CD4-positive, alpha-beta T cell treated with Interleukin-17A for 1 hour (primary cell): ENCODE measurements at regions not wholly inside any gene's neighbourhood (a gene's known extent, or its start where the extent isn't known, plus 50 kb on each side); places are given as distances from the start of the nearest gene placed in this dataset.
"Not testable (repeated sequence)": the region's sequence is repeated elsewhere in the genome, so short reads cannot be mapped to it uniquely, and the experiment has no call there.

Experiments
- DNase-seq: peaks from one replicate; pipeline ENCODE4 v3.0.0-alpha.2; 2020

DNA sequence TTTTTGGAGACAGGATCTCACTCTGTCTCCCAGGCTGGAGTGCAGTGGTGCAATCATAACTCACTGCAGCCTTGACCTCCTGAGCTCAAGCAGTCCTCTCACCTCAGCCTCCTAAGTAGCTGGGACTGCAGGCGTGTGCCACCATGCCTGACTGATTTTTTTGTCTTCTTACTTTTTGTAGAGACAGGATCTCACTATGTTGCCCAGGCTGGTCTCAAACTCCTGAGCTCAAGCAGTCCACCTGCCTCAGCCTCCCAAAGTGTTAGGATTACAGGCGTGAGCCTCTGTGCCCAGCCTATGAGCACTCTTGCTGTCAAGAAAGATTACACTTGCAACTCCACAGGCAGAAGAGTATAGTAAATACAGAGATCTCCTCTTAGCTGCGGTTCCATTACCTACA is 151.5 kb upstream of the SLC35G4 start:
- not testable (repeated sequence) for DNase-seq

DNA sequence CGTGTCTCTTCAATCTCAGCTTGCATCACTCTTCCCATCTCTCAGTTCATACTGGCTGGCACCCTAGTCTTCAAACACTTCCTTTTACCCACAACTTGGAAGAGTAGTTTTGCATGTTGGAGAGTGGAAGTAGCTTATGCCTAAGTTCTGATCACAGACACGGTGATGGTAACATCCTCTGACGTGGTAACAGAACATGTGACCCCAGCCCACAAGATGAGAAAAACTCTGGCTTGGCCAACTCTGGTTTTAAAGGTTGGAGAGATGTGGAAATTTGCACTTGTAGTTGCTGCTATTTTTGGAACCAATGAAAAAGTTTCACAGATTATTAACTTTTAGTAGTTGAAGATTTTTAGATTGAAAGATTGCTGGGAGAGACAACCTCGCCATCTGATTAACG is 155.4 kb upstream of the SLC35G4 start:
- no peak for DNase-seq

DNA sequence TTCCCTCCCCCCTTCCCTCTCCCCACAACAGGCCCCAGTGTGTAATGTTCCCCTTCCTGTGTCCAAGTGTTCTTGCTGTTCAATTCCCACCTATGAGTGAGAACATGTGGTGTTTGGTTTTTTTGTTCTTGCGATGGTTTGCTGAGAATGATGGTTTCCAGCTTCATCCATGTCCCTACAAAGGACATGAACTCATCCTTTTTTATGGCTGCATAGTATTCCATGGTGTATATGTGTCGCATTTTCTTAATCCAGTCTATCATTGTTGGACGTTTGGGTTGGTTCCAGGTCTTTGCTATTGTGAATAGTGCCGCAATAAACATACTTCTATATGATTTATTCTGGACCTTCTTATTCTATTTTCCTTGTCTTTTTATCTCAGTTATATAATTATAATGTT is 165.2 kb upstream of the SLC35G4 start:
- not testable (repeated sequence) for DNase-seq

DNA sequence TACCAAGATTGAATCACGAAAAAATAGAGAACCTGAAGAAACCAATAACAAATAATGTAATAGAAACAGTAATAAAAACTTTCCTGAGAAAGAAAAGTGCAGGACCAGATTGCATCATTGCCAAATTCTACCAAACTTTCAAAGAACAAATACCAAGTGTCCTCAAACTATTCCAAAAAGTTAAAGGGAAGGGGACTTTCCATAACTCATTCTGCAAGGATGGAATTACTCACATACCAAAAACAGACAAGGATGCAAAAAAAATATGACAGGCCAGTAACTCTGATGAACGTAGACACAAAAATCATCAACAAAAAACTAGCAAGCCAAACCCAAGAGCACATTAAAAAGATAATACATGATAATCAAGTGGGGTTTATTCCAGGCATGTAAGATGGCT is 172.3 kb upstream of the SLC35G4 start:
- DNase-seq, result no peak

DNA sequence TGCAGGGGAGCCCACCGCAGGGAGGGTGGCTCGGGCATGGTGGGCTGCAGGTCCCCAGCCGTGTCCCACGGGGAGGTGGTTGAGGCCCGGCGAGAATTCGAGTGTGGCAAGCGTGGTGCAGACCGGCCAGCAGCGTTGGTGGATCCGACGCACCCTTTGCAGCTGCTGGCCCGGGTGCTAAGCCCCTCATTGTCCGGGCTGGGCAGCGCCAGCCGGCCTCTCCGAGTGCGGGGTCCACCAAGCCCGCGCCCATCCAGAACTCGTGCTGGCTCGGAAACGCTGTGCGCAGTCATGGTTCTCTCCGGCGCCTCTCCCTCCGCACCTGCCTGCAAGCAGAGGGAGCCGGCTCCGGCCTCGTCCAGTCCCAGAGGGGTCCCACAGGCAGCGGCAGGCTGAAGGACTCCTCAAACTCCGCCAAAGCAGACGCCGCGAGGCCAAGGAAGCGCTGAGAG is 177.0 kb upstream of the SLC35G4 start:
- DNase-seq, result no peak

DNA sequence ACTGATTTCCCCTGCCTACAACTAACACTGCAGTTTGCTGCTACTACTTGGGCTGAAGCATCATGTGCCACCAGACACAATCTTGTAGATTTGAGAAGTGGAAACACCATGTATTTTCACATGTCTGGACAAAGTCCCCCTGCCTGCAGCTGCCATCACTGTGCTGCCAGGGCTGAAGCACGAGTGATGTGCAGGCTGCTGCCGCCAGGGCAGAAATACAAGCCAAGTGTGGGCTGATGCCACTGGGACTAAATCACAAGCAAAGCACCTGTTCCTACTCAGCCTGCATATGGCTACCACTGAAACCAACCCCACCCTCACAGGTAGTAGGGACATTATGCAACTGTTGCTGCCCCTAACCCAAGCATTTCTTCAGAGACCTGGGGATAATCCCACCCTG is 179.5 kb upstream of the SLC35G4 start:
- DNase-seq, result no peak

DNA sequence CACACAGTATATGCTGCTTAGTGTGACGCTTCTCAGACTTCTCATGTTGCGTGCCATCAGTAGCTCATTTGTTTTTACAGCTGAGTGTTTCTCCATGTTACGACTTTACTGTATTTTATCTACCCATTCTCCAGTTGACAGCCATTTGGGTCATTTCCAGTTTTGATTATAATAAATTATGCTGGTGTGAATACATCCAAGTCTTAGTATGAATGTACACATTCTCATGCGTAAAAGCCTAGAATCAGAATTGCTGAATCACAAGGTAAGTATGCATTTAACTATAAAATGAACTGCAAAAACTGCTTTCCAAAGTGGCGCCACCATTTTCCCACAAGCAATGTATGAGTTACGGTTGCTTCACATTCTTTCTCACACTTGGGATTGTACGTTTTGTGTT is 184.2 kb upstream of the SLC35G4 start:
- no peak for DNase-seq

DNA sequence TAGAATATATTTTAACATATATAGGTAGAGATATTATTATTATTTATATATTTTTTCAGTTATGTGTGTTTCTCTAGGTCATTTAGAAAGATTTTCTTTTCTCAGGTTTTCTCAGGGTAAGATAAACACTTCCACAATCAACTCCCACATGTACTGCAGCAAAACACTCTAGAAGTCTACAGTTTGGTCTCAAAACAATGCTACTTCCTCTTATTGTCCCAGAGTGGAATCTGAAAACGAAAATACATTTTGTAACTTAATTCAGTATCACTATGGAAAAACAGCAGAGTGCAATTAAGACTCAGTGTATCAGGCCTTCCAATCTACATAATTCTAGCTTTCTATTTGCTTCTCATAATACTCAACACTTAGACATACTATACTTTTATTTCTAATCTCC is 190.1 kb upstream of the SLC35G4 start:
- DNase-seq, result no peak

DNA sequence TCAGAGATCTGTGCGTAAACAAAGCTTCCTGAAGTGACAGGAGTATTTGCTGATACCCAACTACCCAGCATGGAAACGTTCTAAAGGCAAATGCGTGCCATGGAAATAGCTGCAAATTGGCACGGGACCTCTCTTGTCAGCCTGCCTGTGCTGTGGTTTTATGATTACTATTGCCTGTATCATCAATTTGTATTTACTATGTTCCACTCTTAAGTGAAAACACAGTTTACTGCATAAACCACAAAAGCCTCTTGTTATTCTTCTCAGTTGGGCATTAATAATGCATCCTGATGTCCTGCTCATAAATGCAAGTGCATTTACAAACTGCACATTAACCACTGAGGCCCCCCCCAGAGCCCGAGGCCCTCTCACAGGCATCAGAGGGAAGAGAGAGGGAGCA is 196.6 kb upstream of the SLC35G4 start:
- DNase-seq, result no peak

DNA sequence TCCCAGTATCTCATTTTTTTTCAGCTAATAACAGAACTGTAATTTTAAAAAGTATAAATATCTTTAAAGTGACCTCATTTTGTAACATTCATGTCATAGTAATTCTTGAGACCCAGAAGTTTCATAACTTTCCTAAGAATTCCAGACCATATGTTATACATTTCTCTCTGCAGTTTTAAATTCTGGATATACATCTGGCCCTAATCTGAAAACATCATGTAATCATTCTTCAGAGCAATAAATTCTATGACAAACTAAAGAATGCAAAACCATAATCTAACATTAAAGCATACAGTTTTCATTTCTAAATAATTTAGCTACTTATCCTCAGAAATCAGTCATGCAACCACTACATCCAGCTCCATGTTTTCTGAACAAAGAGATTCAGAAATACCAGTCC is 198.3 kb upstream of the SLC35G4 start:
- DNase-seq, result no peak

DNA sequence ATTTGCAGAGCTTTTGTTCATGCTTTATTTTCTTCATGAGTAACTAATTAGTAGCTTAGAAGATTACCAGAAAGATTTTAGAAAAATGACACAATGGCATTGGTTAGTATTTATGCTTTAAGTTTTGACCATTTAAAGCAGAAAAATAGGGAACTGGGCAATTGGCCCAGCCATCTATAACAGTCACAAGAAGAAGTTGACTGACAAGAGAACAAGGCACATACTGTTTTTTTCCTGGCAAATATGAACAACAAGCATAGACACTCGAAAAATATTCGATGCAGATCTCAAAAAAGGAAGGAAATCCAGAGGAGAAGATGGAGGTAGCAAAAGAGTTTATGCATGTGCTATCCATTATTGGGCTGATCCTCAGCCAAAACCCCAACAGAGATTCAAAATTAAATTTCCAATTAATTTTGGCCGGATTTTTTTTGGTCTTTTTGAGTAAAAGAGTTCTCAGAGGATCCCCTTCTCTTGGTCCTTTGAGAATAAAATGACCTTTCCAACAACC is 200.8 kb upstream of the SLC35G4 start:
- no peak for DNase-seq

DNA sequence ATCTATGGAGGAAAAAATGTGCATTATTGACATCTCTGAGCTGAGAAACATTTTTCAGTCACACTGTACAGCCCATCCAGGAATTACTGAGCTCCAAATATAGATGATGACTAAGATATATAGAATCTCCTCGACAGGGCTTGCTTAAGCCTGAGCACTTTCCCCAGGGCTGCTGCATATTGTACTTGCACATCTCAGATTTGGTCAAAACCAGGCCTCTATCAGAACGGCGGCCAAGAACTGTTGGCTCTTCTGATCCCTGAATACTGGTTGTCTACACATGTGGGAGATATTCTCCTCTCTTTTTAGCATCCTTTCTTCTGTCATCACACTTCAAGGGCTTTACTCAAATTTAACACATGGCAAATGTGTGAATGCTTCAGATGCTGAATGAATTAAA is 201.5 kb upstream of the SLC35G4 start:
- DNase-seq, result no peak

DNA sequence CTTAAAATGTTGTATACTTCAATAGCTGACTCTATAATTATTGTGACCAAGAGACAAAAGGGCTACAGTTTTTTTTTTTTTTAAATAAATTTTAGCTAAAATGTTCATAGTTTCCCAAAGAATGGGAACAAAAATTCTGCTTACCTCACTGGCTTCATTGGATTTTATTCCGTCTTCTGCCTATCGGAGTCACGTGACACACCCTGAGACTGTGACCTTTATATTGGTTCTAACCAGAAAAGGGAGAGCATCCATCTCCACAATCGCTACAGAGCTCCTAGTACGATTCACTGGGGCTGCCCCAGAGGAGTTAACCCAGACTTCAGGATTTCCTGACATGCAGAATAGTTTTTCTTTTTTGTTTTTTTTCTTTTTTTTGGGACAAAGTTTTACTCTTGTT is 203.6 kb upstream of the SLC35G4 start:
- no peak for DNase-seq

DNA sequence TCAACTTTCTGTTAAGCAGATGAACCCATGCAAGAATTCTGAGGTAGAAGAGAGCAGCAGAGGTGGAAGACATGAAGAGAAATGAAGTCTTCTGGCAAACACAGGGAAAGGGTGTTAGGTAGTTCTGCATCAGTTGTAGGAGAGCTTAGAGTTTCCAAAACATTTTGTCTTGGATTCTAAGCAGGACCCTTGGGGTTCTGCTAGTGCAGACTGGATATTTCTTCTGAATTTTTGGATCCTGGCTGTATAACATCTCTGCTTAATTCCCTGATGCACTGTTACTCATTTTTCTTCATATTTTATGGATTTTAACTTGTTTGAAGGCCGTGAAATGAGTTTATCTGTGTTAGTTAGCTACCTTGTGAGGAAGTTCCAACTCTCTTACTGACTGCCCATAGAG is 208.7 kb upstream of the SLC35G4 start:
- no peak for DNase-seq

DNA sequence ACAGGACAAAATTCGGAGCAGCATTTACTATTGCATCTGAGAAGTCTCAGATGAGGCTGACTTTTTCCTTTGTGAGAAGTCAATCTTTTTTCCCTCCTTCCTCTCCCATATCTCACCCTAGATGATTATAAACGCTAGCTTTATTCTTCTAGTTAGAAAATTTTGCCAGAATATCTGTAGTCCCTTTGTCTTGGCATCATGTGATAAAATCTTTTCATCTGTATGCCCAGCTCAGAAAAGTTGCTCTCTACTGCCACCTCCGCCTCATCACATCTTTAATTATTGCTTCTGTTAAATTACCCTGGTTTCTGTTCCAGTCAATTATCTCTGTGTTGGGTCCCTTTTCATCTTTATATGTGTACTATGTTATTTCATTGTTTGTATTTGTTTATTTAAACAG is 210.8 kb upstream of the SLC35G4 start:
- no peak for DNase-seq

DNA sequence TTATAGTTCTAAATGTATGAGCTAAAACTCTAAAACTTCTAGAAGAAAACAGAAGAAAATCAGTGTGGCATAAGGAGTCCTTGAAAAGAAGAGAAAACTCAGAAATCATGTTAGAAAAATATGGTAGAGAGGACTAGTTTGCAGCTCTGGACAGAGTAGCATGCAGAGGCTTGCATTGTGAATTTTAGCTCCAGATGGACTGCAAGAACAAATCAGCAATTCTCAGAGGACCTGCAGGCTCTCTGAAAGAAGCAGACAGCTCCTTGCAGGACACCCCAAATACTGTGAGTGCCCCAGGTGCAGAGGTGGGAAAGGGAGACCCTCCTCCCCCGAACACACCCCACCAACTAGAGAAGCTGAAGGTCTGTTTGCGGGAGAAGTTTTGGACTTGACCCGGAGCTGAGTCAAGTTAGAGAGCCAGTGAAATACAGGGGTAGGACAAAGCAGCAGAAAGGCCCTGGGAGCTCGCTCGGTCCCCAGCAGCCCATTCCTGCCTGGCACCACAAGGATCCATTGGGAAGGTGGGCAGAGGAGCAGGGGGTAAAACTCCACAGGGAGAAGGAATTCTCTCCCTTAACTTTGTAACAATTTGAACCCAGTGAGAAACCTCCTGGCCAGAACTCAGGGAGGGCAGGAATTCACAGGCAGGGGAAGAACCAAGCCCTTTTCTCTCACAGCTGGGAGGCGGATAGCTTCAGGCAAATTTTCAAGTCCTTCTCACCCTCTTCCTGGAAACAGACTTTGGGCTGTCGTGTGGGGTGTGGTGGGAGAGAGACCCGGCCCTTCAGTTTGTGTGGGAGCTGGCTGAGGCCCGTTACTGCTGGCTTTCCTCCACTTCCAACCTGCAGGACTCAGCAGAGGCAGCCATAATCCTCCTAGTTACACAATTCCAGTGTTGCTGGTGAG is 216.2 kb upstream of the SLC35G4 start:
- DNase-seq, result no peak

DNA sequence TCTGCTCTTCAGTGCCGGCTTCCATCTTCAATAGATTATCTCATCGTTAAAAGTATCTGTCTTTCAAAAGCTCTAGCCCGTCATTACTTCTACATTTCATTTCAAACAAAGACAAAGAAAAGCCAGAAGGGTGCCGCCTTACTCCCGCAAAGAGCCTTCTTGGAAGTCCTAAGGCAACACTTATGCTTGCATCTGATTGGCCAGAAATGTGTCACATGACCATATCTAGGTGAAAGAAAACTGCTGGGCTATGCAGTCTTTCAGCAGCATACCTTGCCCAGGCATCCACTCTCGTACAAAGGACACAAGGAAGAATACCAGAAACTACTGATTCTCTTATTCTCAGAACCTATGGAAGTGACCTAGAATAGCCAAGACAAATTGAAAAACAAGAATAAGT is 217.1 kb upstream of the SLC35G4 start:
- no peak for DNase-seq

DNA sequence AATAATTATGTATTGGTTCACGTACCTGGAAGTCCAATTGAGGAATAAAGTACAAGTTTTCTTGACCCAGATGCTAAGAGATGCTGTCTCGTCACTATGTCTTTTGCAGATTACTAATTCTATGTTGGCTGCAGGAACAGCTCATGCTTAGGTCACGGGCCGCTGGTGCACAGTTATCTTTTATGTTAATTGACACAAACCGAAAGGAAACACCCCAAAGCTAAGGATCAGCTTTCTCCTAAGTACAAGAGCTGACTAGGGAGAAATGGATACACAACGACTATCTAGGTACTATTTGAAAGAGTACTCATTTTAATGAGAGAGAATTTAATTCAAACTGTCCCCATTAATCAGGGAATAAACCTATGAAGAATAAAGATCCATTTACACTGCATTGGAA is 217.7 kb upstream of the SLC35G4 start:
- no peak for DNase-seq

DNA sequence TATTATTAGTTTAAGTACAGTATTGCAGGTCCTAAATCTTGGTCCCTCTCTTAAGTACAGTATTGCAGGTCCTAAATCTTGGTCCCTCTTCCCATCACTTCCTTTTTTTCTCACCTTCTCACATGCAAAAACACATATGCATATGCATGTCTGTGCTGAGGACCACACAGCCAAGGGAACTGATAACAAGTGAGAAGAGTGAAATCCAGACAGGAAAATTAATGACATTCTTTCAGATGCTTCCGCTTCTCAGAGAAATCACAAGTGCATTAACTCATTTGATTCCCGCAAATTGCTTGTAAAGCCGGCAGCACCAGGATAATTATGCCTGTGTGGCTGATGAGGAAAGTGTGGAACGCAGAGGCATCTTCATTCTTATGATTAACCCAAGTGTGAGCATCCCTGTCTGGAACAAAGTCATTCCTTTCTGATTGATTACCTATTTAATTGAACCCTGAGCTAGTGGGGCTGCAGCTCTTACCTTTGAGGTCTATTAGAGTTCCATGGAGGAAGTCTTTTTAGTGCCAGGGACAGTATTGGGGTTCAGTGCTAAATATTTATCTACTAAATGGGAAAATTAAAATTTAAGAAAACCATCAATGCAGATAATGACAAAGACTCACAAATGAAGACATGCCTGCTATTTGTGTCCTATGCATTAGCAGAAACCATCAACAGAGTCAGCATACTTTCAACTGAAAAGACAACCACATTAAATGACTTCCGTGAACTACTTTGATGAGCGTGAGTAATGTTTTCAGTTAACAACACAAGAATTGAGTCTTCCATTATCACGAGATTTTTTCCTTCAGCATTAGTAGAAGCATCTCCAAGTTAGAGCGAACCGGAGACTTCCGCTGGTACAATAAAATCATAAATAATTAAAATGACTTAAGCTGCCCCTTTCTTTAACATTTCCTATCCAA is 220.4 kb upstream of the SLC35G4 start:
- DNase-seq, result no peak

DNA sequence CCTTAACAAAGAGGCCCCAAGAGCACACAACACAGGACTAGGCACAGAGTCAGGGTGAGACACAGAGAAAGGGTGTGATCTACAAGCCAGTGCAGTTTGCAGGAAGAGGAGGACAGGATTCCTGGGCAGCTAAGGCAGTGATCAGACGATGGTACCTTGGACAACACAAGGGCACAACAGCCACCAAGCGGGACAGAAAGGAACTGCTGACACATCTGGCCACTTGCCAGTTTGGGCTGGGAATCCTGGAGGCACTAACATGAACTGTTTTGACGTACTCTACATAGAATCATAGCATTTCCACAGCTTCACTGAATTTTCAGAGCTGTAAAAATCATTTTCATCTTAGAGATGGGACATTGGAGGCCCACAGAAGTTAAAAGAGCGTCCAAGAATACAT is 221.5 kb upstream of the SLC35G4 start:
- no peak for DNase-seq

DNA sequence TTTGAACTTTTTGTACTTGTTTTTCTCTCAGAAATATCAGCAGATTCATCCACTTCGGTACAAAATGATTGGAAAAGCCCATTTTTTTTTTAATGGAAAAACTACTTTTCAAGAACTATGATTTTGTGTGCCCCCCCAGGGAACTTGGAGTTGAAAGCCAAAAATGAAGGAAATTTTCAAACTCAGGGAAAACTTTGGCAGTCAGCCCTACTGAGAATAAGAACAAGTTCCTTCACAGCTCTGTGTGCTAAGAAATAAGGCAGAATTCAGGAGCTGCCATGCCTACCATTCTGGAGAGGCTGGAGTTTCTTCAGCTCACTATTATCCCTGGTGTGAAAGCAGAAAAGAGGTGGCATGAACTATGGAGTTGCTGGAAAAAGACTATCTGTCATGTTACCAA is 226.0 kb upstream of the SLC35G4 start:
- DNase-seq, result no peak

DNA sequence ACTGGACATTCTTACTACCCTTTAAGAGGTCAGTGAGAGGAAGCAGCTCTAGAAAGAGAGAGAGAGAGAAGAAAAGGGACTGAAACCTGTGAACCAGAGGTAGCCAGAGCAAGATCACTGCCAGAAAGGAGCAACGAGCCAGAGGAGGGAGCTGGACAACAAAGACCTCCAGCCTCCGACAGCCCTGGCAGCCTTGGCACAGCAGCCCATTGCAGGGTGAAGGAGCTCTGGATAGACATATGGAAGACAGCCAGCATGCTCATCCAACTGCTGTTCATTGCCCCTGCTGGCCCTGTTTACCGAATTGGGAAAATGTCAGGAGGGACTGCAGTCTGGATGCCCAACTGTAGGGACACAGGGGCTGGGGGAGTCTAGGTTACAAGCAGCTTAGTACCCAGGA is 228.4 kb upstream of the SLC35G4 start:
- no peak for DNase-seq

DNA sequence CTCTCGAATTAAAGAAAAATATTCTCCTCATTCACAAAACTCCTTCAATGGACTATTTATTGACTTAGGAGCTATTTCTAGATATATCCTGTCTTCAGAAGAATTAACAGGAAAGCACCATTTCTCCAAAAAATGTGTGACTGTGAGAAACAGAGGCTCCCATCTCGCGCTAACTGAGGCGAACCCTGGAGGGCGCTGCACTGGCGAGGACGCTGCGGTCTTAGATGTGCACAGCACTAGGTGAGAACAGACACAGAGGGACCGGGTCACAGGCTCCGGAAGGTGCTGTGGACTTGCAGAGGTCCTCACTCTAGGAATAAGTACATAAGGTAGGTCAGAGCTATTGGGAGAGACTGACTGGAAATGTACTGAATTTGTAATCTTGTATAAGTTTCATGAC is 229.7 kb upstream of the SLC35G4 start:
- no peak for DNase-seq
